ENCODE measurements at regions not wholly inside any gene's neighbourhood (a gene's known extent, or its start where the extent isn't known, plus 50 kb on each side); places are given as distances from the start of the nearest gene placed in this dataset.
A peak's percentile ranks its signal among the peaks of the same experiment; 100 is the strongest.
"Not testable (repeated sequence)": the region's sequence is repeated elsewhere in the genome, so short reads cannot be mapped to it uniquely, and the experiment has no call there.

DNA sequence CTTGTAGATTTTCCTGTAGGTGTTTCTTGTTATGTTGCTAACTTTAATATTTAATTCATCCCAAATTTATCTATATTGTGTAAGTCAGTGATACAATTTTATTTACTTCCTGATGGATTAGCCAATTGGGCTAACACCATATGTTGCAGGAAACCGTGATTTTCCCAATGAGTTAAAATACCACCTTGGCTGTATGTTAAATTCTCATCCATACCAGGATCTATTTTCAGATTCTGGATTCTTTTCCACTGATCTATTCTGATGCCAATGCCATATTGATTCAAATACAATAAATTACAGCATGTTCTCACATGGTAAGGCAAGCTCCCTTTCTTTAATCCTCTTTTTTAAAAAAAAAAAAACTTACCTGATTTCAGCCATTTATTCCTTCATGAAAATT lies 85.8 kb upstream of the DNAJC10 start:
- no peak overlapping the region for H3K27ac Mint-ChIP-seq

GRCh38 chr2:182631299-182631698 lies 84.8 kb upstream of the DNAJC10 start:
- H3K9me3 Mint-ChIP-seq: no peaks in the 10 kb centered on the region
- no peak overlapping the region for H3K4me3 Mint-ChIP-seq
- no peaks in the 10 kb centered on the region for H3K36me3 Mint-ChIP-seq
- H3K27me3 Mint-ChIP-seq: peaks cover 5% of the 10 kb centered on the region
- no peak overlapping the region for H3K27ac Mint-ChIP-seq
- no peaks in the 10 kb centered on the region for H3K4me1 Mint-ChIP-seq

More for the DNA sequence above, 85.8 kb upstream of the DNAJC10 start:
- no peaks in the 10 kb centered on the region for H3K9me3 Mint-ChIP-seq
- no peaks in the 10 kb centered on the region for H3K4me1 Mint-ChIP-seq
- peaks cover 2% of the 10 kb centered on the region for H3K27me3 Mint-ChIP-seq
- H3K36me3 Mint-ChIP-seq: no peaks in the 10 kb centered on the region
- H3K4me3 Mint-ChIP-seq: no peak overlapping the region

GRCh38 chr2:182634386-182634785 lies 81.7 kb upstream of the DNAJC10 start:
- Mint-ChIP-seq H3K4me1 (no peaks in the 10 kb centered on the region), H3K4me3 (no peak overlapping the region), H3K27me3 (peaks cover 6% of the 10 kb centered on the region), H3K27ac (no peak overlapping the region), H3K9me3 (no peaks in the 10 kb centered on the region), H3K36me3 (no peaks in the 10 kb centered on the region)

- H3K4me1 Mint-ChIP-seq: no peaks in the 10 kb centered on the region
- peak overlapping the region in 1 of 4 donors; percentile 9 for H3K4me3 Mint-ChIP-seq
- H3K27ac Mint-ChIP-seq: no peak overlapping the region
- H3K9me3 Mint-ChIP-seq: no peaks in the 10 kb centered on the region
- H3K36me3 Mint-ChIP-seq: no peaks in the 10 kb centered on the region
- H3K27me3 Mint-ChIP-seq: peaks cover 6% of the 10 kb centered on the region
Observed at GRCh38 chr2:182636699-182637098, 79.4 kb upstream of the DNAJC10 start.

GRCh38 chr2:182638667-182639066 lies 77.4 kb upstream of the DNAJC10 start:
- Mint-ChIP-seq H3K27ac (no peak overlapping the region), H3K36me3 (no peaks in the 10 kb centered on the region), H3K4me3 (no peak overlapping the region), H3K4me1 (peaks cover 0 to 2% (median 0%) of the 10 kb centered on the region in 3 donors), H3K9me3 (no peaks in the 10 kb centered on the region), H3K27me3 (peaks cover 4% of the 10 kb centered on the region)

GRCh38 chr2:182639971-182640370 lies 76.1 kb upstream of the DNAJC10 start:
- Mint-ChIP-seq H3K4me3 (no peak overlapping the region), H3K9me3 (no peaks in the 10 kb centered on the region), H3K27ac (no peak overlapping the region), H3K36me3 (peaks cover 2% of the 10 kb centered on the region), H3K4me1 (peaks cover 0 to 2% (median 0%) of the 10 kb centered on the region in 3 donors), H3K27me3 (peaks cover 4% of the 10 kb centered on the region)

- no peak overlapping the region for H3K27ac Mint-ChIP-seq
- peaks cover 2% of the 10 kb centered on the region for H3K36me3 Mint-ChIP-seq
- H3K4me3 Mint-ChIP-seq: no peak overlapping the region
- H3K4me1 Mint-ChIP-seq: peaks cover 0 to 5% (median 0%) of the 10 kb centered on the region in 3 donors
- H3K27me3 Mint-ChIP-seq: no peaks in the 10 kb centered on the region
- H3K9me3 Mint-ChIP-seq: no peaks in the 10 kb centered on the region
Observed at GRCh38 chr2:182642328-182642727, 73.7 kb upstream of the DNAJC10 start.

DNA sequence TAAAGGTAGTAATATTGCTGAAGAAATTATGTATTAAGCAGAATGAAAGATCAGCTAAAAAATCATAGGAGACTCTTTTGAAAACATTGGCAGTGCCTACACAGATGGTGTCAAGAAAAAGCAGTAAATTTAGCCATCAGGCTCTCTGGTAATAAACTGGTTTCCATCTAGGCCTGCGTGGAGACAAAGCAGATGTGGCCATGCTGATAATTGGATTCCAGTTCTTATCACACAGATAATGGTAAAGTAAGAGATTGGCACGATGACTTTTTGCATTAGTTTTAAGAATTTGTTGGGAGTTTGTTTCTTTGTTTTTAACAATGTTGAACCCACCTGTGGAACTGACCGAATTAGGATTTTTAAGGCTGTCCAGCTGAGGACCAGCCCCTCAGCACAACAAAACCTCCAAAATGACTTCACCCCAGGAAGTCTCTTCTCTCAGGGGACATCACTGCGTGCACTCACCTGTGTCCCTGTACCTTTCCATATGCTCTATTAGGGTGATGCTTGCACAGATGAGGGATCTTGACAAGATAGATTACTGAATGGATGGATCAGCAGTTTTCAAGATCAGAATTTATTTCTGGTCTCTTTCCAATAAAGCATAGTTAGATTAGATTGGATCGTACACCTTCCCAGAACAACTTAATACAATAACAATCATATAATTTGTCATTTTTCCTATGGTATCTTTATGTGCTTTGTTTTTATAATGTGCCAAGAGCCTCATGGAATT lies 69.1 kb upstream of the DNAJC10 start:
- Mint-ChIP-seq H3K9me3 (no peaks in the 10 kb centered on the region), H3K27ac (no peak overlapping the region), H3K27me3 (no peaks in the 10 kb centered on the region), H3K4me3 (peak overlapping the region in 1 of 4 donors; percentile 53), H3K36me3 (peaks cover 2% of the 10 kb centered on the region), H3K4me1 (peaks cover 0 to 5% (median 3%) of the 10 kb centered on the region in 3 donors)

- Mint-ChIP-seq H3K4me3 (no peak overlapping the region), H3K36me3 (peaks cover 2% of the 10 kb centered on the region), H3K27me3 (peaks cover 1% of the 10 kb centered on the region), H3K4me1 (peaks cover 0 to 4% (median 3%) of the 10 kb centered on the region in 3 donors), H3K27ac (no peak overlapping the region), H3K9me3 (no peaks in the 10 kb centered on the region)
Observed at GRCh38 chr2:182647499-182647787, 68.6 kb upstream of the DNAJC10 start.

GRCh38 chr2:182649316-182649715 lies 66.7 kb upstream of the DNAJC10 start:
- Mint-ChIP-seq H3K9me3 (no peaks in the 10 kb centered on the region), H3K4me1 (peaks cover 0 to 4% (median 3%) of the 10 kb centered on the region in 3 donors), H3K36me3 (no peaks in the 10 kb centered on the region), H3K27ac (no peak overlapping the region), H3K4me3 (no peak overlapping the region), H3K27me3 (peaks cover 4% of the 10 kb centered on the region)

GRCh38 chr2:182650704-182651103 lies 65.4 kb upstream of the DNAJC10 start:
- H3K27me3 Mint-ChIP-seq: peaks cover 8% of the 10 kb centered on the region
- H3K36me3 Mint-ChIP-seq: no peaks in the 10 kb centered on the region
- no peak overlapping the region for H3K27ac Mint-ChIP-seq
- no peaks in the 10 kb centered on the region for H3K9me3 Mint-ChIP-seq
- H3K4me3 Mint-ChIP-seq: peak overlapping the region in 1 of 4 donors; percentile 1
- peaks cover 0 to 4% (median 3%) of the 10 kb centered on the region in 3 donors for H3K4me1 Mint-ChIP-seq

- H3K36me3 Mint-ChIP-seq: no peaks in the 10 kb centered on the region
Observed at GRCh38 chr2:182652326-182652725, 63.7 kb upstream of the DNAJC10 start.

DNA sequence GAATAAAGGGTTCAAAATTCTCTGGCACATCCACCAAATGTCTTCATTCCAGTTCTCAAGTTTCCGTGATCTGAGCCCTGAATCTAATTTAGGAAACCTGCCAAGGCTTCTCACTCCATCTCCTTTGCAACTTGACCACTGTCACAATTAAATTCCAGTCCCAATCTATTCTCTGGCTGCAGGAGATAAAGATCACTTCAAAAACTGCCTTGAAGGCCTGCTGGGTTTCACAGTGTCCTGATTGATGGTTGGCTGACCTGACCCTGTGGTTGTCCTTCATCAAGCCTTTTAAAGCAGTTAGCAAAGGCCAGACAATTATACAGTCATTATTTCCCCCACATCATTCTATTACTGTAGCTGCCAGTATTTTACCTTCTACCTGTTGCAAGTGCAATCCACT lies 60.3 kb upstream of the DNAJC10 start:
- Mint-ChIP-seq H3K27me3 (peaks cover 14% of the 10 kb centered on the region), H3K9me3 (no peaks in the 10 kb centered on the region), H3K4me3 (no peak overlapping the region), H3K36me3 (no peaks in the 10 kb centered on the region), H3K4me1 (peaks cover 0 to 1% (median 0%) of the 10 kb centered on the region in 3 donors), H3K27ac (no peak overlapping the region)

More at GRCh38 chr2:182652326-182652725, 63.7 kb upstream of the DNAJC10 start:
- H3K9me3 Mint-ChIP-seq: no peaks in the 10 kb centered on the region
- H3K4me1 Mint-ChIP-seq: peaks cover 0 to 3% (median 0%) of the 10 kb centered on the region in 3 donors
- peaks cover 14% of the 10 kb centered on the region for H3K27me3 Mint-ChIP-seq
- H3K4me3 Mint-ChIP-seq: no peak overlapping the region
- H3K27ac Mint-ChIP-seq: no peak overlapping the region

DNA sequence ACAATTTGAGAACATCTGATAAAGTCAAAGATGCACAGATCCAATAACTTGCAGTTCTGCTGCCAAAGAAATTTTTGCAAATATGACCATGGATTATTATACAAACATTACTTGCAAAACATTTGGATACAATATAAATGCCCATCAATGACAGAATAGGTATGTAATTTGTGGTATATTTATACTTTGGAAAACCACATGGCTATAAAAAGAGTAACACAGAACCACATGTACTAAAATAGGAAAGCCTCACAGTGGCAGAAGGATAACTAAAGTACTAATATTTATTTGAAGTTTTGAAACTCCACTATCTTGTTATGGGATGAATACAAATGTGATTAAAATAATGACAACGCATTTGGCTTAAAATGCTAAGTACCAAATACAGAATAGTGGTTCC lies 51.8 kb upstream of the DNAJC10 start:
- no peaks in the 10 kb centered on the region for H3K9me3 Mint-ChIP-seq
- peaks cover 3 to 5% (median 5%) of the 10 kb centered on the region in 3 donors for H3K4me1 Mint-ChIP-seq
- peaks cover 3% of the 10 kb centered on the region for H3K36me3 Mint-ChIP-seq
- no peak overlapping the region for H3K4me3 Mint-ChIP-seq
- no peak overlapping the region for H3K27ac Mint-ChIP-seq
- H3K27me3 Mint-ChIP-seq: no peaks in the 10 kb centered on the region

DNA sequence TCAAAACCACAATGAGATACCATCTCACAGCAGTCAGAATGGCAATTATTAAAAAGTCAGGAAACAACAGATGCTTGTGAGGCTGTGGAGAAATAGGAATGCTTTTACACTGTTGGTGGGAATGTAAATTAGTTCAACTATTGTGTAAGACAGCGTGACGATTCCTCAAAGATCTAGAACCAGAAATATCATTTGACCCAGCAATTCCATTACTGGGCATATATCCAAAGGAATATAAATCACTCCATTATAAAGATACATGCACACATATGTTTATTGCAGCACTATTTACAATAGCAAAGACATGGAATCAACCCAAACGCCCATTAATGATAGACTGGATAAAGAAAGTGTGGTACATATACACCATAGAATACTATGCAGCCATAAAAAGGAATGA lies 50.6 kb upstream of the DNAJC10 start:
- not testable (repeated sequence) for H3K27me3 Mint-ChIP-seq, H3K36me3 Mint-ChIP-seq, H3K4me3 Mint-ChIP-seq, H3K27ac Mint-ChIP-seq, H3K9me3 Mint-ChIP-seq, H3K4me1 Mint-ChIP-seq

Measured in IgD-negative memory B cell (primary cell).